NCI-H526 treated with DMSO at 0.1 percent for 48 hours (cell line): ENCODE measurements at regions not wholly inside any gene's neighbourhood (a gene's known extent, or its start where the extent isn't known, plus 50 kb on each side); places are given as distances from the start of the nearest gene placed in this dataset.
"Not testable (repeated sequence)": the region's sequence is repeated elsewhere in the genome, so short reads cannot be mapped to it uniquely, and the experiment has no call there.

Experiments used
- DNase-seq: peaks from one replicate; lab custom pipeline; 2025; lab: John Stamatoyannopoulos, UW

DNA sequence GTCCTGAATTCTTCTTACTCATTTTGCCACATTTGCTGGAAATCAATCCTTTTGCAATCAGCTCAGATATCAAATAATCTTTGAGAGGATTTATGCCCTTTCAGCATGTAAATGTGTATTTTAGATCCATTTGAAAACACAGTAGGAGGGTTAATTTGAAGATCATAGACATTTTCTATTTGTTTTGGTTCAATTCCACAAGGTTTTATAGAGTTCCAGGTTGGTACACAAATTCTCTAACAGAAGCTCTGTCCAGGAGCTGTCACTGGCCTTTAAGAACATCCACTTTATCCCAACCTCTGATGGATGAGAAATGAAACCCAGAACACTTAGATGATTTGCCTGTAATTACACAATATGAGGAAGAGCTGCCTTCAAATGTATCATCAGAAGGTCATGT, 157.3 kb upstream of the CHAC2 start:
- DNase-seq, result no peak

DNA sequence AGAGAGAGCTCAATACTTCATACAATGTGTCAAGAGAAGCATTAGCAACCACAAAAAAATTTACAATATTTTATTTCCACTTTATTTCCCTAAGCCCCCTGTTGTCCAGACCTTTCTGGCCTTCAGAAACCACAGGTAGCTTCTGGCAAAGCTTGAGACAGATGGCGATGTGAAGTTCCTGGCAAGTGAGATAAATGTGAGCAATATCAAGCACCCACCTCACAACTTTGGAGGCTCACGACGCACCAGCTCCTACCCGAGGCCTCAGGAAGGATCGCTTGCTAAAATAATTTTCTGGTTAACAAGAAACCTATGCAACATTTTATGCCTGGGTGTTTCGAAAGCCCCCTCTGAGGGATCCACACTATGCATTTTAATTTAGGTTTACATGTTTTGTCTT, 158.1 kb upstream of the CHAC2 start:
- no peak for DNase-seq

DNA sequence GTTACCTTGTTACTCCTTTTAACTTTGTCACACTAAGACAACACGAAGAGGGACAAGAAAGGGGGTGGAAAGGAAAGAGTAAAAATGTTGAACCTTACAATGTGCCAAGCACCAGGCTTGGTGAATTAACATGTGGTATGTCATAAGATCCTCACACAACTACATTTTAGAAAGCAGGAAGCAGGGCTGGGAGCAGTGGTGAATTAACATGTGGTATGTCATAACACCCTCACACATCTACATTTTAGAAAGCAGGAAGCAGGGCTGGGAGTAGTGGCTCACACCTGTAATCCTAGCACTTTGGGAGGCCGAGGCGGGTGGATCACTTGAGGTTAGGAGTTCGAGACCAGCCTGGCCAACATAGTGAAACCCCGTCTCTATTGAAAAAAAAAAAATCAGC, 159.3 kb upstream of the CHAC2 start:
- no peak for DNase-seq

DNA sequence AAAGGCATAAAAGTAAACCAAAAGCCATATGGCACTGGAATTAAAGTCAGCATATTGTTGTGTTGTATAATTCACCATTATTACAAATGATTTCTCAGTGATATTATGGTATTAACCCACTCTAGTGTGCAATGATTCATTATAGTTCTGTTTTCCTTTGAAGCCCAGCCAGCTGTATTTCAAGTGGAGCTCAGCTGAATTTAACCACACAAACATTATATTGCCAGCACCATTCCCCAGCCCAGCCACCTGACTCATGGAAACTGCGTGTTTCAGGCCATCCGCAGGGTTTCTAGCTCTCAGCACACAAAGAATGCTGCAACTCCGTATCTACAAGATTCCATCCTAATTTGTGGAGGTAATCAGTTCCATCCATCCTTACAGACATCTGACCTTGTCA, 166.8 kb upstream of the CHAC2 start:
- DNase-seq, result peak; percentile 86

DNA sequence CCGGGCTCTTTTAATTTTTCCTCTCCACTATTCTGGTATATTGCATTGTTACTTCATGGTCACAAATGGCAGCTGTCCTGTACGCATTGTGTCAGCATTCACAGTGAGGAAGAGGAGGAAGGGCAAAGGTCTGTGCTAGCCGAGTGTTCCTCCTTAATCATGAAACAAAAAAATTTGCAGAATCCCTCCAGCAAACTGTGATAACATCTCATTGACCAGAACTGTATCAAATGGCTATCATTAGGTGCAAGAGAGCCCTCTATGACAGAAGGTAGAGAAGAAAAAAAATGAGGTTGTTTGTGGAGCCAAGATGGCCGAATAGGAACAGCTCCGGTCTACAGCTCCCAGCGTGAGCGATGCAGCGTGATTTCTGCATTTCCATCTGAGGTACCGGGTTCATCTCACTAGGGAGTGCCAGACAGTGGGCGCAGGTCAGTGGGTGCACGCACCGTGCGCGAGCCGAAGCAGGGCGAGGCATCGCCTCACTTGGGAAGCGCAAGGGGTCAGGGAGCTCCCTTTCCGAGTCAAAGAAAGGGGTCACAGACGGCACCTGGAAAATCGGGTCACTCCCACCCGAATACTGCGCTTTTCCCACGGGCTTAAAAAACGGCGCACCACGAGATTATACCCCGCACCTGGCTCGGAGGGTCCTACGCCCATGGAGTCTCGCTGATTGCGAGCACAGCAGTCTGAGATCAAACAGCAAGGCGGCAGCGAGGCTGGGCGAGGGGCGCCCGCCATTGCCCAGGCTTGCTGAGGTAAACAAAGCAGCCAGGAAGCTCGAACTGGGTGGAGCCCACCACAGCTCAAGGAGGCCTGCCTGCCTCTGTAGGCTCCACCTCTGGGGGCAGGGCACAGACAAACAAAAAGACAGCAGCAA, 180.6 kb upstream of the CHAC2 start:
- not testable (repeated sequence) for DNase-seq

DNA sequence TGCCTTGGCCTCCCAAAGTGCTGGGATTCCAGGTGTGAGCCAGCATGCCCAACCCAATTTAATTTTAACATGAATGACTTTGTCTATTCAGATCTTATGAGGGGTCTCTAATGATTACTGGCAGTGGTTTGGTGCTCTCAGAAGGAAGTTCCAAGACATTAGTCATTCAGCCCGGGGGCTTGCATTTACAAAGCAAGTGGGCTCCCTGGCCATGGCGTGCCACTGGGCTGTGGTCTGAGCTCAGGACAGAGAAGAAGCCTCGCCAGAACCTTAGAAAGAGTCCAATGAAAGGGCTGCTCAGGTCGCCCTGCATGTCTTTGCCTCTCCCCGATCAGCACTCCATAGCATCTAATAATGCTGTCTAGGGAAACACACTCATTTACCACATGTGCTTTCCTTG, 182.6 kb upstream of the CHAC2 start:
- no peak for DNase-seq

DNA sequence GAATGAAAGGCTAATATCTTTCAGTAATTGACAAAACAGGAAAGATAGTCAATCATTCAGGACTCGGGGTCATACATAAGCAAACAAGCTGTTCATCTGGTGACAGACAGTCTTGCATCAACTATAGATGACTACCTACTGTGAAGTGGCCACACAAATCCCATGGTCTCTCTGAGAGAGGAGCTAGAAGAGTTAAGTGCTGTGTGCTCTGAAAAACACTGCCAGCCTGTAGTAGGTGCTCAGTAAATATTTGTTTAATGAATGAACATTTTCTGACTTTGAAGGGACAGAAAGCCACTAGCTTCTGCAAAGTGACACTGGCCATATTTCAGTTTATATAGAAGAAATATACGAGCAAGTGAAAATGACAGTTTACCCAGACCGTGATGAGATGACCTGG, 184.0 kb upstream of the CHAC2 start:
- no peak for DNase-seq

DNA sequence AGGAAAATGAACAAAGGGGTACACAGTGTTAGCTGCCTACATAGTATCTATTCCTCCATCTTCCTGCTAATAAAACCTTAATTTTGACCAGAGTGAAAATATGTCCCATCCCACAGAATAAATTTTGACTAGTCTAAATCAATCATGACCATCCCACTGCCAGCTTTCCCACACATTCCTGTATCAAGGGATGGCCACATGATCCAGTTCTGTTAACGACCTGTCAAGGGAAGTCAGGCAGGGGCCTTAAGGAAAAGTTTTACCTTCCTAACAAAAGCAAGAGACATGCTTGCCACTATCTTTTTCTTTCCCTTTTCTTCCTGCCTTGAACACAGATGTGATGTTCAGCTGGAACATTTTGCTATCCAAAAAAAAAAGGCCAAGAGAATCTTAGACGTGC, 185.0 kb upstream of the CHAC2 start:
- DNase-seq, result no peak

DNA sequence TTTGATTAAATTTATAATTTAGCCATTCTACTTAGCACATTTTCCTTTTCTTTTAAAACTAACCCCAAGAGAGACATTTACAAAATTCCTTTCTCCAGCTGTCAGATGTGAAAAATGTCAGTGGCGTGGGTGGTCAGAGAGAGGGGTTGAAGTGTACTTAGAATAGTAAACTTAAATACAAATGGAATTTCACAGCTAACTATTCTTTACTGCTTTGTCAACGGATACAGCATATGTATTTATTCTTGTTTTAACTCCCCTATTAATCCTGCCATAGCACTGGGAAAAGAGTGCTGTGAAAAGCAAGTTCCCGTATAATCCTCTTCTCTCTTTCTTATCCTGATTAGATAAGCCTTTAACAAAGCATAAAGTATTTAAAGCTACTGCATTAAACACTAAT, 191.4 kb upstream of the CHAC2 start:
- no peak for DNase-seq

DNA sequence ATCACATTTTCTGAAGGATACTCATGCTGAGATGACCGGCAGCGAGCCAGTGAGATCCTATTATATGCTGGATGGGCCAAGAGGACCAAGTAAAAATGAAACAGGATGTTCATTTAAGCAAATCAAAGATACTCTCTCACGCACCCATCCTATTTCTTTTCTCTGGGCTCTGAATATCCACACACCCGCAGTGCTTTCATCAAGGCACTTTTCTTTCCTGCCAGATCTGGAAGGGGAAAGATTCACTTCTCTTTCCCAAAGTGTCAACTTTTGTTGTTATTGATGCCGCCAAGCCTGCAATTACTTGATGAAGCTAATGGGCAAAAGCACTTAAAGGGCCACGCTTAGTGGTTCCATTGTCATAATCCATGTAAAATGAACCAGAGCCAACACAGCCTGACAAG, 191.9 kb upstream of the CHAC2 start:
- no peak for DNase-seq

DNA sequence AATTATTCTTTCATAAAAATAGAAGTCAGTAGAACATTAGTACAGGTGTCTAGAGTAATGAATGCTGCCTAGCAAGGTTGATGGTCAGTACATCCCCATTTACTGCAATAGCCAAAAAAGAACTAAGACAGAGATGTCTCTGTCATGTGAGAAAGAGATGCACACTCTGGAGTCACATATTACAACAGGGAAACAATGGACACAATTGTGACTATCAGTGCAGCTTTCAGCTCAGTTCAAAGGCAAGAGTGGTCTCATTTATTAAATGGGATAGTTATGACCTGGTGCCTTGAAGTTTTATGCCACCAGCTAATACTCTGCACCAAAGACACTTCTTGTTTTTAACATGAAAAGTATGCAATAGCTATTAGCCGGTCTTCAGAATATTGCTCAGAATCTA, 194.9 kb upstream of the CHAC2 start:
- no peak for DNase-seq

DNA sequence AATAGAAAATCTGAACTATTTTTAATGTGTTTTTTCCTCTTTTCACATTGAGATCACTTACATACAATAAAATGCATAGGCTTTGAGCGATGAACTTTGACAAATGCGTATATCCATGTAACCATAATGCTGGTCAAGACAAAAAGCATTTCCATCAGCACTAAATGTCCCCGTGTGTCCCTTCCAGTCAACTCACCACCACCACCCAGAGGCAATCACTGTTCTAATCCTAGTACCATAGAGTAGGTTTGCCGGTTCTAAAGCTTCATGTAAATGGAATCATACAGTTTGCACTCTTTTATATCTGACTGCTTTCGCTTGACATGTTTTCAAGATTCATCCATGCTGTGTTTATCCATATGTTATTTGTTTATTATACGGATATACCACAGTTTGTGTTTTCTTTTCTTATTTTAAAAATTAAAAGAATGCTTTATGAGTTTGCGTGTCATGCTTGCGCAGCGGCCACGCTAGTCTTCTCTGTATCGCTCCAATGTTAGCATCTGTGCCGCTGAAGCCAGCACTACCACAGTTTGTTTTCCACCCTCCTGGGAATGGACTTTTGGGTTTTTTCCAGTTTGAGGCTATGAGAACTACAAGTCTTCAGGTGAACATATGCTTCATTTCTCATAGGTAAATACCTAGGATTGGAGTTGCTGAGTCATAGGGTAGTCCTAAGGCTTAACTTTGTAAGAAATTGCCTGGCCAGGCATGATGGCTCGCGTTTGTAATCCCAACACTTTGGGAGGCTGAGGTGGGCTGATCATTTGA, 197.5 kb upstream of the CHAC2 start:
- no peak for DNase-seq

DNA sequence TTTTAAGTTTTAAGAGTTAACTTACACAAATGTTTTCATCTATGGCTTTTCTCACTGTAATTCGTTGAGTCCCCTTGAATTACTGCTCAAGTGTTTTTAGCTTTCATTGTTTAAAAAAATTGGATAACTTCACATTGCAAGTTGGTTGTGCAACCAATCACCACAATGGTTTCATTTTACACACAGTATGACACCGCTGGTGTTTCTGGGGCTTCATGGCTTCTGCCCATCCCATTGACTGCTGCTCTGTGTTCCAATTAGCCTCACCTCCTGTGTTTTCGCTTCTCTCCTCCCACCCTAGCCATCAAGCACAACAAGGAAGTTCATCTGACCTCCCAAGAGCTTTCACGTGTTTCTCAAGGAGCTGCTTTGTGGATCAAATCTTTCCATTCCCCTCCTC, 199.1 kb upstream of the CHAC2 start:
- DNase-seq, result no peak

DNA sequence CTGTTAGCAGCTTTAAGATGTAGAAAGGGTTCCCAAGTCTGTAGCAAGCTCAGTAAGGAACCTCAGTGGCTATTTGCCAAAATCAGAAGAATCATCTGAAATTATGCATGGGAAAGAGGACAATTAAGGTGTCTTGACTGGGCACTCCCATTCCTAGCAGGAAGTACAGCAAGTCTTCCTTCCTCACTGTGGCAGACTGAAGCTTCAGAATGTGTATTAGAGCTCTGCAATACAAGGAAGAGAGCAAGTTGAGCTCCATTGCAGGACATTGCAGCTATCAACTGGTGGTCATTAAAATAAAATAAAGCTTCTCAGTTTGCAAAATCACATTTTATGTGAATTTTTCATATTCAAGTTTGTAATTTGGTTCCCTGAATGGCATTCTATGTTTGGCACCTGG, 200.5 kb upstream of the CHAC2 start:
- DNase-seq, result no peak

DNA sequence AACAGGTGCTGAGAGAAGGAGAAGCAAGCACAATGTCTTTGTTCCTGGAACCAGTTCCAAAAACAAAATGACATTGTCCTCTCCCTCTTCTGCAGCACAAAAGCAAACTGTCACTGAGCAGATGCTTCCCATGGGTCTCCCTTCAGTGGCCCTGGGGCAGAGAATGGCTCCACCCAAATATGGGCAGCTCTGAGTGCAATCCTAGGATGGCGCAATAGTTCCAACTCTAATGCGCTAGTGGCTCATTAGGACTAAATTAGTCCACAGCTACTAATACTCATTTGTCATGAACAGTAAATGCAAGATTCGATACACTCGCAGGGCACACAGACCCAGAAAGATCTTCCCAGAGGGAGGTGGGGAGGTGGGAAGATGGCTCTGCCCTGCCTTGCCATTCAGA, 205.2 kb upstream of the CHAC2 start:
- no peak for DNase-seq

DNA sequence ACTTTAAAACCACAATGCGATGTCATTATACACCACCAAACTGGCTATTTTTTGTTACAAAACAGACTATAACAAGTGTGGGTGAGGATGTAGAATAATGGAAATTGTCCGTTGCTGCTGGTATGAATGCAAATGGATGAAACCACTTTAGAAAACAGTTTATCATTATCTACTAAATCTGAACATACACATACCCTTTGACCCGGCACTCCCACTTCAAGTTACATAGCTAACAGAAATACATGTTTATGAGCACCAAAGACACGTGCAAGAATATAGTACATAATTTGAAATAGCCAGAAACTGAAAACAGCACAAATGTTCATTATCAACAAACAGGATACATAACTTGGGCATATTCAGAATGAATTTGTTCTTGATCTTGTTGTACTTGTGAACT, 206.4 kb upstream of the CHAC2 start:
- peak; percentile 59 for DNase-seq

DNA sequence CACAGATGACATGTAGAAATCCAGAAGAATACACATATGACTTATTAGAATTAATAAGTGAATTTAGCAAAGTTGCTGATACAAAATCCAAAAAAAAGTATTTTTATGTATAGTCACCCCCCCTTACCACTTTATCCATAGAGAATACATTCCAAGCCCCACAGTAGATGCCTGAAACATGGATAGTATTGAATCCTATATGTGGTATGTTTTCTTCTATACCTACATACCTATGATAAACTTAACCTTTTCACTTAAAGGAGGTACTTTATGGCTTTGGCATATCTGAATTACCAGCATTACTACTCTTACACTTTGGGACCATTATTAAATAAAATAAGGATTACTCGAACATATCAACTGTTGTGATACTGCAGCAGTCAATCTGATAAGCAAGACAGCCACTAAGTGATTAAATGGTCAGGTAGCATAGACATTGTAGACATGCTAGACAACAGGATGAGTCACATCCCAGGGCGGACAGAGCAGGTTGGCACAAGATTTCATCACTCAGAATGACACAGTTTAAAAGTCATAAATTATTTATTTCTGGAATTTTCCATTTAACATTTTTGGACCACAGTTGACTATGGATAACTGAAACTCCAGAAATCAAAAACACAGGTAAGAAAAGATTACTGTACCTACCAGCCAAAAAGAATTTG, 208.2 kb upstream of the CHAC2 start:
- no peak for DNase-seq

DNA sequence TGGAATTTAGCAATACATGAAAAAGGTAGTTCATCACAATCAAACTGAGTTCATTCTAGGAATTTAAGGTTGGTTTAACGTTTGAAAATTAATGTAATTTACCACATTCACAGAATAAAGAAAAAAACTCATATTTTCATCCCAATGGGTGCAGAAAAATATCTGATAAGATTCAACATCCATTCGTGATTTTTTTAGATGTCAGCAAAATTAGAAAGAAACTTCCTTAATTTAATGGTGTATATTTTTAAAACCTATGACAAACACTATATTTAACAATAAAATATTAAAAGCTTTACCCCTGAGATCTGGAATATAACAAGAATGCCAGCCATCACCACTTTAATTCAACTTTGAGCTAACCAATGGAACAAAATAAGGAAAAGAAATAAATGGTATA, 208.7 kb upstream of the CHAC2 start:
- no peak for DNase-seq

DNA sequence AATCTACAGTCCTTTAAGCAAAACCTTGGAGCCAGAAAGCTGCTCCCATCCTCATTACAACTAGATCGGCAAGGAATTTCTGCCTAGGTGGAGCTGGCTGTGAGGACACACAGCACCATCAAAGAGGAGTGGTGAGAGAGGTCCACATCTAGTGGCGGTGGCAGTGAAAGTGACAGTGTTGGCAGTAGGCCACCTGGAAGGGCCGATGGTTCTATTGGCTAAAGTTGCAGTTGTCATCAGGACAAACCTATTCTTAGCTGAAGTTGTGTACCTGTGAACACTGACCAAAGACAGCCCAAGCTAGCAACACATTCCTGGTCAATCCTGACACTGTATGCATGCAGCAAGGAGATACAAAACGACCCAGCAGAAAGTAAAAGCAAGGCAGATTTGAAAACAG, 218.1 kb upstream of the CHAC2 start:
- no peak for DNase-seq

DNA sequence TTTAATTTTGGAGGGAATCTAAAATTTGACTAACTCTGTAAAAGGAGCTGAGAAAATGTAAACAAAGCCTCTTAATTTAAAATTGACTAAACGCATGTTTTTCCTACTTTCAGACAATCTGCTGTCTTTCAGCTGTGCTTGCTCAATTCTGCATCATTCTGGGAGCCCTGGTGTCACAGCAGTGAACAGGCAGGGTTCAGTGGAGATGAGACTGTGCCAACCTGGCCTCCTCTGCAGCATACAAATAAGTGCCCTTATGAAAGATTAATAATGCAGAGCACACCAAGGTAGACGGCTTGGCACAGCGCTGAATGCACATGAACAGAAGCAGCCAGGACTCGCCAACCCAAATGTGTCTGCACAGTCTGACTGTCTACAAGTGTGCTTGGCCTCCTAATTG, 222.0 kb upstream of the CHAC2 start:
- no peak for DNase-seq

DNA sequence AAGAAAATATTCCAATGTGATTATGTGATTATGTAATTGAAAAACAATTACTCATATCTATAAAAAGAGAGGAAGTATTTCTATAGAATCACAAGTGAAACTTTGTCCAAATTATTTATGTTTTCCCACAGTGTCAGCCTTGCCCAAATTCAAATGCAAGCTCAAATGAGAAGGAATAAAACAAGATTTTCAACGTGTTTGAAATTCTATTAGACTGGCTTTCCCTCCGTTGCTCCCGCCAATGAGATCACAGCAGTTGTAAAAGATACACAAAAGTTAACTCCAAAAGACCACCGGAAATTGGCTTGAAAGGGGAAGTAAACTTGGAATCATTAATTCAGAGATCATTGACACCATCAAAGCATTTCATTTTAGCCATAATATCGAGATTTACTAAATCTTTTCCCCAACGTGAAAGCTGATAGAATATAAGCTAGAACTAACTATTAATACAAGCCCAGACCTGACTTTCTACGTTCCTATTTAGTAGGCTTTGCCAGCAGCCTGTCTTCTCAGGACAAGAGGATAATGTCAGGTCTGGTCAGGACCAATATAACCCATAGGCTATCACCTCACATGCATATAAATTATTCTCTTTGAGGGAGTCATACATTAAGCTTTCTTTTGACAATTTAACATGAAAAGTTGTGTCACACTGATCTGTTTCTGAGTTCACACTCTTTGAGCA, 222.6 kb upstream of the CHAC2 start:
- DNase-seq, result no peak

DNA sequence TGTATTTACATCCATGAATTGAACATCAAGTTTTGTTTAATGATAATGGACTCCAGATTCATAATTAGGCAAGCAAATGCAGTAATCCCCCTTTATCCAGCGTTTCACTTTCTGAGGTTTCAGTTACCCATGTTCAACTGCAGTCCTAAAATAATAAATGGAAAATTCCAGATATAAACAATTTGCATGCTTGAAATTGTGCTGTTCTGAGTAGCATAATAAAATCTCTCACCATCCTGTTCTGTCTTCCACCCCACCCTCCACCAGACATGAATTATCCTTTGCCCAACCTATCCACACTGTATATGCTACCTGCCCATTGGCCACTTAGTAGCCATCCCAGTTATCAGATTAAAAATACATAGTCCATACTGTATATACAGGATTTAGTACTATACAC, 224.5 kb upstream of the CHAC2 start:
- DNase-seq, result no peak
